Liver (tissue), 8 donors: ENCODE measurements at regions not wholly inside any gene's neighbourhood (a gene's known extent, or its start where the extent isn't known, plus 50 kb on each side); places are given as distances from the start of the nearest gene placed in this dataset.

Source experiments
- DNase-seq: peaks from one replicate; pipeline ENCODE4 v3.0.0-alpha.2; 2017; ENCODE audit warnings: low spot score
- H3K27ac ChIP-seq, 2 donors: one replicate each; pipeline ENCODE4 v1.7.0; 2013; ENCODE audit warnings: inconsistent platforms in 2 of 2, low read length in 2 of 2, control low read depth in 1 of 2, low read depth in 1 of 2, mild to moderate bottlenecking in 1 of 2
- H3K27me3 ChIP-seq, 4 donors: one replicate each; pipeline versions ENCODE4 v1.6.1 to v1.7.0; 2013; ENCODE audit warnings: low read length in 3 of 4, inconsistent platforms in 1 of 4, mild to moderate bottlenecking in 1 of 4, moderate library complexity in 1 of 4; ENCODE audit not compliant: control insufficient read depth in 4 of 4, insufficient read depth in 4 of 4
- H3K36me3 ChIP-seq, 4 donors: one replicate each; pipeline versions ENCODE4 v1.6.1 to v1.7.0; 2013; ENCODE audit warnings: low read length in 3 of 4, mild to moderate bottlenecking in 3 of 4, low read depth in 1 of 4, moderate library complexity in 1 of 4; ENCODE audit not compliant: control insufficient read depth in 4 of 4, insufficient read depth in 3 of 4
- H3K4me1 ChIP-seq, 4 donors: one replicate each; pipeline versions ENCODE4 v1.6.1 to v1.7.0; 2013; ENCODE audit warnings: low read length in 3 of 4, mild to moderate bottlenecking in 3 of 4, moderate library complexity in 1 of 4; ENCODE audit not compliant: control insufficient read depth in 4 of 4, insufficient read depth in 4 of 4
- H3K4me3 ChIP-seq, 3 donors: one replicate each; pipeline versions ENCODE4 v1.6.1 to v1.7.0; 2013; ENCODE audit warnings: low read length in 3 of 3, control low read depth in 1 of 3, low read depth in 1 of 3, mild to moderate bottlenecking in 1 of 3
- H3K9ac ChIP-seq, 2 donors: one replicate each; pipeline ENCODE4 v1.7.0; 2013; ENCODE audit warnings: low read length in 2 of 2, mild to moderate bottlenecking in 2 of 2, moderate library complexity in 2 of 2, control low read depth in 1 of 2, low read depth in 1 of 2
- H3K9me3 ChIP-seq, 4 donors: one replicate each; pipeline versions ENCODE4 v1.6.1 to v1.7.0; 2013; ENCODE audit warnings: low read length in 3 of 4; ENCODE audit not compliant: control insufficient read depth in 4 of 4
- EGR1 ChIP-seq, 2 donors: IDR thresholded peaks; 2 replicates each; pipeline ENCODE4 v1.6.1; 2016 to 2018; ENCODE audit warnings: antibody characterized with exemption in 2 of 2, low read depth in 2 of 2
- FOXA1 ChIP-seq: IDR thresholded peaks from 2 replicates; pipeline ENCODE4 v1.6.1; 2016; ENCODE audit warnings: antibody characterized with exemption
- GABPA ChIP-seq, 2 donors: IDR thresholded peaks in 1 of 2; conservative IDR thresholded peaks in 1 of 2; 2 replicates each; pipeline ENCODE4 v1.6.1; 2016; ENCODE audit warnings: antibody characterized with exemption in 2 of 2, mild to moderate bottlenecking in 1 of 2, moderate library complexity in 1 of 2
- HNF4A ChIP-seq, 2 donors: conservative IDR thresholded peaks; 2 replicates each; pipeline ENCODE4 v1.6.1; 2016; ENCODE audit warnings: antibody characterized with exemption in 2 of 2, mild to moderate bottlenecking in 2 of 2
- HNF4G ChIP-seq: IDR thresholded peaks from 2 replicates; pipeline ENCODE4 v1.6.1; 2016; ENCODE audit warnings: antibody characterized with exemption
- JUND ChIP-seq, 2 donors: IDR thresholded peaks; 2 replicates each; pipeline ENCODE4 v1.6.1; 2016; ENCODE audit warnings: antibody characterized with exemption in 2 of 2
- RAD21 ChIP-seq, 2 donors: IDR thresholded peaks; 2 replicates each; pipeline ENCODE4 v1.6.1; 2016; ENCODE audit warnings: antibody characterized with exemption in 2 of 2, mild to moderate bottlenecking in 2 of 2
- RXRA ChIP-seq, 2 donors: IDR thresholded peaks; 2 replicates each; pipeline ENCODE4 v1.6.1; 2017 to 2018; ENCODE audit warnings: antibody characterized with exemption in 2 of 2, mild to moderate bottlenecking in 1 of 2
- SP1 ChIP-seq: IDR thresholded peaks from 2 replicates; pipeline ENCODE4 v1.6.1; 2018; ENCODE audit warnings: antibody characterized with exemption, mild to moderate bottlenecking
- TAF1 ChIP-seq: conservative IDR thresholded peaks from 2 replicates; pipeline ENCODE4 v1.6.1; 2016; ENCODE audit warnings: antibody characterized with exemption, mild to moderate bottlenecking
- YY1 ChIP-seq: IDR thresholded peaks from 2 replicates; pipeline ENCODE4 v1.6.1; 2016; ENCODE audit warnings: antibody characterized with exemption, mild to moderate bottlenecking
- WGBS: extraction: QIAGEN DNeasy Blood & Tissue Kit; methylation state at CpG from one replicate; pipeline ENCODE4 v1.1.7; 2013; 5-methylcytosine and 5-hydroxymethylcytosine counted together
- TF ChIP-seq, protein P1 (sequence below): IDR thresholded peaks from 2 replicates; pipeline ENCODE4 v1.6.1; 2016; ENCODE audit warnings: antibody characterized with exemption
- TF ChIP-seq, protein P2 (sequence below): IDR thresholded peaks from 2 replicates; pipeline ENCODE4 v1.6.1; 2016; ENCODE audit warnings: antibody characterized with exemption, mild to moderate bottlenecking
- TF ChIP-seq, protein P3 (sequence below): fragments of 150-350 bp; IDR thresholded peaks from 2 replicates; pipeline ENCODE4 v1.5.1; 2017; ENCODE audit warnings: improper control_type of control experiment, low read depth, low read length; ENCODE audit not compliant: missing input control
- TF ChIP-seq, protein P4 (sequence below): IDR thresholded peaks from 2 replicates; pipeline ENCODE4 v1.6.1; 2016; ENCODE audit warnings: antibody characterized with exemption
- donor health status: healthy.
- donor health status: healthy.
- donor health status: healthy.
- donor health status: healthy.
- donor health status: healthy.

DNA sequence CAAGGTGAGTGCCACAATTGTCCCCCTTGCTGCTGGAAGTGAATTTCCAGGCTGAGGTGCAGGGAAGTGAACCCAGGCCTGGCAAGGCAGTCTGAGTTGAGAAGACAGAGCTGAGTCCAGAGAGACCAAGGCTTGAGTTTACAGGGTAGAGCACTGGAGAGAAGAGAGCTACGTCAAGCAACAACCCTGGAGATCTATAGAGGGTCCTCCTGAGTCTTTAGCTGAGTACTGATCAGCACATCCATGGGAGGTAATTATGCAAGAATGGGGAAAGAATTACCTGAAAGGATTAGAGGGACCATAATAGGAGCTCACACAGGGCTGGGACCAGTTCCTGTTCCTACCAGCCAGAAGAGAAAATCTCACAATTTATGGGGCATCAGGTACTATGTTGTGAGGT lies 190.7 kb downstream of the NEDD1 start:
- H3K9ac ChIP-seq = no peak overlapping the region
- 61% methylated on average over 1 of the region's 1 CpG for WGBS
- no peaks in the 10 kb centered on the region for H3K9me3 ChIP-seq
- no peak overlapping the region for H3K27ac ChIP-seq
- H3K4me1 ChIP-seq = no peaks in the 10 kb centered on the region
- H3K4me3 ChIP-seq = no peak overlapping the region
- no peaks in the 10 kb centered on the region for H3K36me3 ChIP-seq
- TF ChIP-seq, protein P1, sequence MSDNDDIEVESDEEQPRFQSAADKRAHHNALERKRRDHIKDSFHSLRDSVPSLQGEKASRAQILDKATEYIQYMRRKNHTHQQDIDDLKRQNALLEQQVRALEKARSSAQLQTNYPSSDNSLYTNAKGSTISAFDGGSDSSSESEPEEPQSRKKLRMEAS = no peak
- TF ChIP-seq HNF4G (no peak), SP1 (no peak), FOXA1 (no peak), TAF1 (no peak), GABPA (IDR thresholded peaks at IDR 0.05 in 1 of 2, conservative IDR thresholded peaks at IDR 0.05 in 1 of 2) (no peak), RXRA (IDR thresholded peaks at IDR 0.05) (no peak), EGR1 (IDR thresholded peaks at IDR 0.05; ENCODE audit: low read depth in 2 of 2) (no peak), JUND (IDR thresholded peaks at IDR 0.05) (no peak)
- TF ChIP-seq, protein P2, sequence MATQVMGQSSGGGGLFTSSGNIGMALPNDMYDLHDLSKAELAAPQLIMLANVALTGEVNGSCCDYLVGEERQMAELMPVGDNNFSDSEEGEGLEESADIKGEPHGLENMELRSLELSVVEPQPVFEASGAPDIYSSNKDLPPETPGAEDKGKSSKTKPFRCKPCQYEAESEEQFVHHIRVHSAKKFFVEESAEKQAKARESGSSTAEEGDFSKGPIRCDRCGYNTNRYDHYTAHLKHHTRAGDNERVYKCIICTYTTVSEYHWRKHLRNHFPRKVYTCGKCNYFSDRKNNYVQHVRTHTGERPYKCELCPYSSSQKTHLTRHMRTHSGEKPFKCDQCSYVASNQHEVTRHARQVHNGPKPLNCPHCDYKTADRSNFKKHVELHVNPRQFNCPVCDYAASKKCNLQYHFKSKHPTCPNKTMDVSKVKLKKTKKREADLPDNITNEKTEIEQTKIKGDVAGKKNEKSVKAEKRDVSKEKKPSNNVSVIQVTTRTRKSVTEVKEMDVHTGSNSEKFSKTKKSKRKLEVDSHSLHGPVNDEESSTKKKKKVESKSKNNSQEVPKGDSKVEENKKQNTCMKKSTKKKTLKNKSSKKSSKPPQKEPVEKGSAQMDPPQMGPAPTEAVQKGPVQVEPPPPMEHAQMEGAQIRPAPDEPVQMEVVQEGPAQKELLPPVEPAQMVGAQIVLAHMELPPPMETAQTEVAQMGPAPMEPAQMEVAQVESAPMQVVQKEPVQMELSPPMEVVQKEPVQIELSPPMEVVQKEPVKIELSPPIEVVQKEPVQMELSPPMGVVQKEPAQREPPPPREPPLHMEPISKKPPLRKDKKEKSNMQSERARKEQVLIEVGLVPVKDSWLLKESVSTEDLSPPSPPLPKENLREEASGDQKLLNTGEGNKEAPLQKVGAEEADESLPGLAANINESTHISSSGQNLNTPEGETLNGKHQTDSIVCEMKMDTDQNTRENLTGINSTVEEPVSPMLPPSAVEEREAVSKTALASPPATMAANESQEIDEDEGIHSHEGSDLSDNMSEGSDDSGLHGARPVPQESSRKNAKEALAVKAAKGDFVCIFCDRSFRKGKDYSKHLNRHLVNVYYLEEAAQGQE = no peak
- TF ChIP-seq, protein P3, sequence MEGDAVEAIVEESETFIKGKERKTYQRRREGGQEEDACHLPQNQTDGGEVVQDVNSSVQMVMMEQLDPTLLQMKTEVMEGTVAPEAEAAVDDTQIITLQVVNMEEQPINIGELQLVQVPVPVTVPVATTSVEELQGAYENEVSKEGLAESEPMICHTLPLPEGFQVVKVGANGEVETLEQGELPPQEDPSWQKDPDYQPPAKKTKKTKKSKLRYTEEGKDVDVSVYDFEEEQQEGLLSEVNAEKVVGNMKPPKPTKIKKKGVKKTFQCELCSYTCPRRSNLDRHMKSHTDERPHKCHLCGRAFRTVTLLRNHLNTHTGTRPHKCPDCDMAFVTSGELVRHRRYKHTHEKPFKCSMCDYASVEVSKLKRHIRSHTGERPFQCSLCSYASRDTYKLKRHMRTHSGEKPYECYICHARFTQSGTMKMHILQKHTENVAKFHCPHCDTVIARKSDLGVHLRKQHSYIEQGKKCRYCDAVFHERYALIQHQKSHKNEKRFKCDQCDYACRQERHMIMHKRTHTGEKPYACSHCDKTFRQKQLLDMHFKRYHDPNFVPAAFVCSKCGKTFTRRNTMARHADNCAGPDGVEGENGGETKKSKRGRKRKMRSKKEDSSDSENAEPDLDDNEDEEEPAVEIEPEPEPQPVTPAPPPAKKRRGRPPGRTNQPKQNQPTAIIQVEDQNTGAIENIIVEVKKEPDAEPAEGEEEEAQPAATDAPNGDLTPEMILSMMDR = no peak
- TF ChIP-seq, protein P4, sequence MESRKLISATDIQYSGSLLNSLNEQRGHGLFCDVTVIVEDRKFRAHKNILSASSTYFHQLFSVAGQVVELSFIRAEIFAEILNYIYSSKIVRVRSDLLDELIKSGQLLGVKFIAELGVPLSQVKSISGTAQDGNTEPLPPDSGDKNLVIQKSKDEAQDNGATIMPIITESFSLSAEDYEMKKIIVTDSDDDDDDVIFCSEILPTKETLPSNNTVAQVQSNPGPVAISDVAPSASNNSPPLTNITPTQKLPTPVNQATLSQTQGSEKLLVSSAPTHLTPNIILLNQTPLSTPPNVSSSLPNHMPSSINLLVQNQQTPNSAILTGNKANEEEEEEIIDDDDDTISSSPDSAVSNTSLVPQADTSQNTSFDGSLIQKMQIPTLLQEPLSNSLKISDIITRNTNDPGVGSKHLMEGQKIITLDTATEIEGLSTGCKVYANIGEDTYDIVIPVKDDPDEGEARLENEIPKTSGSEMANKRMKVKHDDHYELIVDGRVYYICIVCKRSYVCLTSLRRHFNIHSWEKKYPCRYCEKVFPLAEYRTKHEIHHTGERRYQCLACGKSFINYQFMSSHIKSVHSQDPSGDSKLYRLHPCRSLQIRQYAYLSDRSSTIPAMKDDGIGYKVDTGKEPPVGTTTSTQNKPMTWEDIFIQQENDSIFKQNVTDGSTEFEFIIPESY = no peak
- no peak for DNase-seq
- H3K27me3 ChIP-seq = no peaks in the 10 kb centered on the region

DNA sequence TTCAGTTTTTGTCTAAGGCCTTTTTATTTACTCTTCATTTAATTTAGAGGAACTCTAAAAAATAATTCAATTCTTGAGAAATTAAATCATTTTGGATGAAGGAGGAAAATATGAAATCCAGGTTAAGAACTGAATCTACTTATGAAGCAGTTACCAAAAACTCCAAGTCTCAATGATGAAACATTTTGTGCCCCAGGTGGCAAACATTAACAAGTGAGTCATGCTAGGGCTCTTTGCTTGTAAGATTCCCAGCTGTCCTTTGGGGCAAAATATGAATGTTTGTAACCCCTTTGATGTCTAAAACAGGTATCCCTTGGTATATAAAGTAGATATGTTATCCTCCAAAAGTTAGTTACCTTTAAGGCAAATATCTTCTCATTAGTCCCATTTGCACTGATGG lies 202.4 kb downstream of the NEDD1 start:
- H3K4me1 ChIP-seq = no peaks in the 10 kb centered on the region
- no peak for DNase-seq
- H3K27me3 ChIP-seq = no peaks in the 10 kb centered on the region
- no peak overlapping the region for H3K4me3 ChIP-seq
- H3K27ac ChIP-seq = no peak overlapping the region
- no peaks in the 10 kb centered on the region for H3K36me3 ChIP-seq
- H3K9ac ChIP-seq = no peak overlapping the region
- H3K9me3 ChIP-seq = peaks cover 0 to 3% (median 0%) of the 10 kb centered on the region in 4 donors
- TF ChIP-seq HNF4A (conservative IDR thresholded peaks at IDR 0.05) (no peak), GABPA (IDR thresholded peaks at IDR 0.05 in 1 of 2, conservative IDR thresholded peaks at IDR 0.05 in 1 of 2) (no peak), HNF4G (no peak), RAD21 (IDR thresholded peaks at IDR 0.05) (no peak), RXRA (IDR thresholded peaks at IDR 0.05) (no peak), JUND (IDR thresholded peaks at IDR 0.05) (no peak), TAF1 (no peak), EGR1 (IDR thresholded peaks at IDR 0.05; ENCODE audit: low read depth in 2 of 2) (no peak), YY1 (no peak)
- TF ChIP-seq, protein P2 = no peak
- TF ChIP-seq, protein P4 = no peak
- TF ChIP-seq, protein P3 = no peak
